Left ventricle myocardium inferior (tissue), 1 donor: ENCODE measurements at regions not wholly inside any gene's neighbourhood (a gene's known extent, or its start where the extent isn't known, plus 50 kb on each side); places are given as distances from the start of the nearest gene placed in this dataset.

Experiments
- DNase-seq: peaks from one replicate; pipeline ENCODE4 v3.0.0-alpha.2; 2020
- H3K27ac ChIP-seq: fragments of 200-600 bp; replicated peaks from 2 replicates; pipeline ENCODE4 v1.8.0; 2021
- H3K27me3 ChIP-seq: fragments of 200-600 bp; 2 replicates; pipeline ENCODE4 v1.8.0; 2021; ENCODE audit warnings: low read depth
- H3K36me3 ChIP-seq: fragments of 200-600 bp; 2 replicates; pipeline ENCODE4 v1.8.0; 2021
- H3K4me1 ChIP-seq: fragments of 200-600 bp; 2 replicates; pipeline ENCODE4 v1.8.0; 2021
- H3K4me3 ChIP-seq: fragments of 200-600 bp; 2 replicates; pipeline ENCODE4 v1.8.0; 2021; ENCODE audit warnings: mild to moderate bottlenecking, moderate library complexity
- H3K9me3 ChIP-seq: fragments of 200-600 bp; replicated peaks from 2 replicates; pipeline ENCODE4 v1.8.0; 2021
- intact Hi-C: fragments of 100-400 bp; cut with micrococcal nuclease; formaldehyde crosslinking; loops from one replicate; pipeline ENCODE4 v1.11.0; 2022
- TF ChIP-seq, protein P1 (sequence below): fragments of 200-600 bp; IDR thresholded peaks from 2 replicates; pipeline ENCODE4 v1.8.0; 2021; ENCODE audit warnings: antibody characterized with exemption, mild to moderate bottlenecking, borderline replicate concordance
- donor health status: DM: no; HTN: yes; CAD: no; lungs with severe emphysema.

DNA sequence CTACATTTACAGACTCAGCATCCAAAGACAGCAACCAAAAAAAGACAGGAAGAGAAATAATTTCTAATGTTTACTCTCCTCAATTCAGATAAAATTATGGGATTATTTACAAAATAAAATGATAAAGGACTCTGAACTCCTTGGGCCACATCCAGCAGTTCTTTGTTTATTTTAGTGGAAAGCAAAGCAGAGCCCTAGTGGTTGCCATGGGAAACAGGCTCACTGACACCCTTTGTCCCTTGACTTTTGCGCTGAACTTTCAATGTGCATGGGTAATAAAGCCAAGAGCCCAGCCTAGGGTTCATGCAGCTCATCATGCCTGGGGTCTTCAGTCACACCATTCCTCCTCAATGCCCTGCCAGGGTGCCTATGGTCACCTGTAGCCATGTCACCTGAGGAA lies 442.6 kb upstream of the IGFBP3 start:
- no peaks in the 10 kb centered on the region for H3K27me3 ChIP-seq
- H3K9me3 ChIP-seq, result no peaks in the 10 kb centered on the region

DNA sequence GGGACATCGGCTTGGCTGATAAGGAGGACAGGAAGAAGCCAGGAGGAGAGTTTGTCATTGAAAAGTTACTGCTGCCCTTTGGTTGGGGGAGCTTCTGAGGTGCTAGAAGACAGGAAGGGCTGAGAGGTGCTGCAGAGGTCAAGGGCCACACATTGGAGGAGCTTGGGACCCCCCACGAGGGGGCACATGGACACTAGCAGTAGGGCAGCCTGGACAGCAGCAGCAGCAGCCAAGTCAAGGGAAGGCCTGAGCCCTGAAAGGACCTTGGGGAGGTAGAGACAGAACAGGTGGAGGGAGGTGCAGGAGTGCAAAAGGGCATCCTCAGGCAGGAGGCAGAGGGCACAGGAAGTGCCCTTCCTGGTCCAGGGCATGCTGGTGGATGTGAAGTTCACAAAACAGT lies 439.7 kb upstream of the IGFBP3 start:
- H3K36me3 ChIP-seq, result no peaks in the 10 kb centered on the region
- no peak for DNase-seq
- H3K27me3 ChIP-seq, result no peaks in the 10 kb centered on the region
- no peak overlapping the region for H3K27ac ChIP-seq
- intact Hi-C loops, result no loop called here
- TF ChIP-seq, protein P1, sequence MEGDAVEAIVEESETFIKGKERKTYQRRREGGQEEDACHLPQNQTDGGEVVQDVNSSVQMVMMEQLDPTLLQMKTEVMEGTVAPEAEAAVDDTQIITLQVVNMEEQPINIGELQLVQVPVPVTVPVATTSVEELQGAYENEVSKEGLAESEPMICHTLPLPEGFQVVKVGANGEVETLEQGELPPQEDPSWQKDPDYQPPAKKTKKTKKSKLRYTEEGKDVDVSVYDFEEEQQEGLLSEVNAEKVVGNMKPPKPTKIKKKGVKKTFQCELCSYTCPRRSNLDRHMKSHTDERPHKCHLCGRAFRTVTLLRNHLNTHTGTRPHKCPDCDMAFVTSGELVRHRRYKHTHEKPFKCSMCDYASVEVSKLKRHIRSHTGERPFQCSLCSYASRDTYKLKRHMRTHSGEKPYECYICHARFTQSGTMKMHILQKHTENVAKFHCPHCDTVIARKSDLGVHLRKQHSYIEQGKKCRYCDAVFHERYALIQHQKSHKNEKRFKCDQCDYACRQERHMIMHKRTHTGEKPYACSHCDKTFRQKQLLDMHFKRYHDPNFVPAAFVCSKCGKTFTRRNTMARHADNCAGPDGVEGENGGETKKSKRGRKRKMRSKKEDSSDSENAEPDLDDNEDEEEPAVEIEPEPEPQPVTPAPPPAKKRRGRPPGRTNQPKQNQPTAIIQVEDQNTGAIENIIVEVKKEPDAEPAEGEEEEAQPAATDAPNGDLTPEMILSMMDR, result no peak
- H3K4me1 ChIP-seq, result no peaks in the 10 kb centered on the region
- H3K9me3 ChIP-seq, result no peaks in the 10 kb centered on the region
- H3K4me3 ChIP-seq, result no peak overlapping the region

More for the DNA sequence above, 442.6 kb upstream of the IGFBP3 start:
- Histone ChIP-seq H3K36me3 (no peaks in the 10 kb centered on the region), H3K4me1 (no peaks in the 10 kb centered on the region), H3K27ac (no peak overlapping the region), H3K4me3 (no peak overlapping the region)
- intact Hi-C loops, result no loop called here
- DNase-seq, result no peak
- TF ChIP-seq, protein P1, result peak; percentile 10

DNA sequence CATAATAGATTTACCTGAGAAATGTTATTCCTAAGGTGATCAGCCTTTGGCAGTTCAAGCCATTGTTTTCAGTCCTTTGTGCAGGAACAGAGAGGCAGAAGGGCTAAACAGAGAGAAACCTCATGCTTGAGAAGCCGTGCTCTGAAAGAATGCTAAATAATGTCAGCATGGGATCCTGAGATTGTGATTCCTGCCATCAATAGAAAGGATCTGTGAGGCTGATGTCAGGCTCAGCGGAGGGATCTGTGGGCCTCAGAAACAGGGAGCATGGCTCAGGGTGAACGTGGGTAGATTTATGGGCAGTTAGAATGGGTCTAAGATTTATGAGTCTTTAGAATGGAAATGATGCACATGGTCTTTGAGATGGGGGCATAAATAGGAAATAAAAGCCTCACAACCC lies 439.2 kb upstream of the IGFBP3 start:
- Histone ChIP-seq H3K27me3 (no peaks in the 10 kb centered on the region), H3K27ac (no peak overlapping the region), H3K4me1 (no peaks in the 10 kb centered on the region), H3K9me3 (no peaks in the 10 kb centered on the region), H3K36me3 (no peaks in the 10 kb centered on the region), H3K4me3 (no peak overlapping the region)
- TF ChIP-seq, protein P1, result no peak
- intact Hi-C loops, result no loop called here
- no peak for DNase-seq

DNA sequence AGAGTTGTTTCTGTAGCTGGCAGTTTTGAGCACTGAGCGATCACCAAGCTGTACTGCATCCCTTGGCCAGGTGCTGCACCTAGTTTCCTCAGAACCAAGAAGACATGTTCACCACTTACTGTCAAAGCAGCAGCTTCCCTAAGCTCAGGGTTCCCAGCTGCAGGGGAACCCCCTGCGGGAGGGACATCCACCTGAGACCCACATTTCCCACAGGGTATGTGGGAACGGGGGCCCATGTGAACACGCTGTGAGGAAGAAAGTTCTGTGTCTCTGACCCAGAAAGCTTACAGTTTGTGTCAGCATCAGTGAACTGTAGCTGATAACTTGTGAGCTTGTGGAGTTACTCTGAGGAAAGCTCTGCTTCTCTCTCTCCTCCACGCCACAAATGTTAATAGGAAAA lies 436.8 kb upstream of the IGFBP3 start:
- no peak overlapping the region for H3K4me3 ChIP-seq
- H3K36me3 ChIP-seq, result no peaks in the 10 kb centered on the region
- no peaks in the 10 kb centered on the region for H3K27me3 ChIP-seq
- no peak overlapping the region for H3K27ac ChIP-seq
- H3K9me3 ChIP-seq, result no peaks in the 10 kb centered on the region
- intact Hi-C loops, result no loop called here
- H3K4me1 ChIP-seq, result no peaks in the 10 kb centered on the region
- TF ChIP-seq, protein P1, result no peak
- no peak for DNase-seq

DNA sequence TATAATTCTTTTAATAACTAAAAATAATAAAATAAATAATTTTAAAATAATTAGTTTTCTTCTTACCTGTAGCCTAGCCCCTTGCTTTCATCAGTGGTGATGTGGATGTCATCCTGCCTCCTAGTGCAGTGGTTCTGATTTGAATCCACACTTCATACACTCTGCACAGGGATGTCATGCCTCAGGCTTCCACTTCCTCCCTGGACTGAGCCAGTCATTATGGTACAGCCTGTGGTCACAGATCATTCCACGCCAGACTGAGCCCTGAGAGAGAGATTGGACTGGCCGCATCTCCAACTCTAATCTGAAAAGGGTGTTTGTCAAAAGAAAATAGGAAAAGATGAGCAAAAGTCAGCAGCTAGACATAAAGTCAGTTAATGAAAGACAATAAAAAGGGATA lies 436.2 kb upstream of the IGFBP3 start:
- TF ChIP-seq, protein P1, result no peak
- H3K27me3 ChIP-seq, result no peaks in the 10 kb centered on the region
- DNase-seq, result no peak
- intact Hi-C loops, result no loop called here
- no peaks in the 10 kb centered on the region for H3K36me3 ChIP-seq
- H3K4me1 ChIP-seq, result no peaks in the 10 kb centered on the region
- H3K27ac ChIP-seq, result no peak overlapping the region
- no peak overlapping the region for H3K4me3 ChIP-seq
- H3K9me3 ChIP-seq, result no peaks in the 10 kb centered on the region

DNA sequence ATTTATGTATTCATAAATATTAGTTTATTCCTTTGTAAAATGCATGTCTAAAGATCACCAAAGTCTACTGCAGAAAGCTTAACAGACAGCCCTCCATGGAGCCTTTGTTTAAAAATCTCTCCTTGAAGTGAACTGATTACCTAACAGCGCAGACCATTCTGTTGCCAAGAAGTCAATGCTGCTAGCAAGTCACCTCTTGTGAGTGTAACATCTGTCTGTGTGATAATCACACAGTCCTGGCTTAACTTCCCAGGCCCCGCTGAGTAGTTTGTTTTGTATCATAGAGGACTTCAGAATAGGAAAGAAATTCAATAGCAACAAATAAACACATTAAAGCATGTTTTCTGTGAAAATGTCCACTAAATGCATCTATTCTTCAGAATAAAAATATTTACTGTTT lies 435.3 kb upstream of the IGFBP3 start:
- TF ChIP-seq, protein P1, result no peak
- no peak overlapping the region for H3K27ac ChIP-seq
- no peaks in the 10 kb centered on the region for H3K4me1 ChIP-seq
- no peaks in the 10 kb centered on the region for H3K36me3 ChIP-seq
- intact Hi-C loops, result no loop called here
- DNase-seq, result no peak
- H3K9me3 ChIP-seq, result no peaks in the 10 kb centered on the region
- no peaks in the 10 kb centered on the region for H3K27me3 ChIP-seq
- H3K4me3 ChIP-seq, result no peak overlapping the region
